ENCODE measurements at regions not wholly inside any gene's neighbourhood (a gene's known extent, or its start where the extent isn't known, plus 50 kb on each side); places are given as distances from the start of the nearest gene placed in this dataset.

DNA sequence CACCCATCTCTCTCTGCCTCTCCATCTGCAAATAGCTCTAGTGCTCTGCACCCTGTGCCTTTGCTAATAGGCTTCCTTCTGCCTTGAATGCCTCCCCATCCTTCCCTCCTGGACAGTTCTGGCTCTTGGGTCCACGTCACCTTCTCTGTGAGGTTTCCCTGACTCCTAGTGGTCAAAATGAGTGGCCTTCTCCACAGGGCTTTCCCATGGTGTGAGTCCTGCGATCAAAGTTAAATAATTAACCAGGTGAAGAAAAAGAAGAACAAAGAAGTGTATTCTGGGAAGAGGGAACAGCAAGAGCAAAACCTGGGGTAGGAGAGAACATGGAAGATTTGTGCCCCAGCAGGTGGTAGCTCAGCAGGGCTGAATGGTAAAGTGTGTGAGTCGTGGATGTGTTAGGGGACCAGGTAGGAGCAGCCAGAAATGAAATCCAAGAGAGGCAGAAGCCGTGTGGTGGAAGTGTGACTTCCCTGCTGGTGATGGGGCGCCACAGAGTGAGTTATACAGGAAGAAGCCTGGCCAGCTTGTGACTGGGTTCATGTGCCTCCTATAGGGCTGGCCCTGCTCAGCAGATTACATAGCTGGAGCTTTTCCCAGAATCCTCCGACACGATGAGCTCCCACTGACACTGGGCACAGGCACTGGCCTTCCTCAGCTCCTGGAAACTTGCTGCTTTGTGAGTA lies 93.8 kb upstream of the LDAH start:
- Histone ChIP-seq H3K36me3 (replicated peaks in 1 of 2; ENCODE audit: insufficient read depth in 1 of 2, low read depth in 2 of 2) (no peaks in the 10 kb centered on the region), H3K27ac (no peak overlapping the region), H3K4me3 (no peak overlapping the region), H3K9me3 (no peaks in the 10 kb centered on the region), H3K4me1 (no peaks in the 10 kb centered on the region), H3K27me3 (no peaks in the 10 kb centered on the region)
- intact Hi-C loops (cut with DNase I): no loop called here
- ATAC-seq: no peak
- peak in 1 of 4 donors; percentile 24 for DNase-seq
- TF ChIP-seq POLR2A (IDR thresholded peaks at IDR 0.05): no peak
- TF ChIP-seq, protein P1, sequence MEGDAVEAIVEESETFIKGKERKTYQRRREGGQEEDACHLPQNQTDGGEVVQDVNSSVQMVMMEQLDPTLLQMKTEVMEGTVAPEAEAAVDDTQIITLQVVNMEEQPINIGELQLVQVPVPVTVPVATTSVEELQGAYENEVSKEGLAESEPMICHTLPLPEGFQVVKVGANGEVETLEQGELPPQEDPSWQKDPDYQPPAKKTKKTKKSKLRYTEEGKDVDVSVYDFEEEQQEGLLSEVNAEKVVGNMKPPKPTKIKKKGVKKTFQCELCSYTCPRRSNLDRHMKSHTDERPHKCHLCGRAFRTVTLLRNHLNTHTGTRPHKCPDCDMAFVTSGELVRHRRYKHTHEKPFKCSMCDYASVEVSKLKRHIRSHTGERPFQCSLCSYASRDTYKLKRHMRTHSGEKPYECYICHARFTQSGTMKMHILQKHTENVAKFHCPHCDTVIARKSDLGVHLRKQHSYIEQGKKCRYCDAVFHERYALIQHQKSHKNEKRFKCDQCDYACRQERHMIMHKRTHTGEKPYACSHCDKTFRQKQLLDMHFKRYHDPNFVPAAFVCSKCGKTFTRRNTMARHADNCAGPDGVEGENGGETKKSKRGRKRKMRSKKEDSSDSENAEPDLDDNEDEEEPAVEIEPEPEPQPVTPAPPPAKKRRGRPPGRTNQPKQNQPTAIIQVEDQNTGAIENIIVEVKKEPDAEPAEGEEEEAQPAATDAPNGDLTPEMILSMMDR (IDR thresholded peaks at IDR 0.05): peak in 5 of 7 experiments; percentile 28 to 47 (median 39)
- WGBS, 2 donors: 29 to 38% methylated on average over 7 of the region's 7 CpGs

DNA sequence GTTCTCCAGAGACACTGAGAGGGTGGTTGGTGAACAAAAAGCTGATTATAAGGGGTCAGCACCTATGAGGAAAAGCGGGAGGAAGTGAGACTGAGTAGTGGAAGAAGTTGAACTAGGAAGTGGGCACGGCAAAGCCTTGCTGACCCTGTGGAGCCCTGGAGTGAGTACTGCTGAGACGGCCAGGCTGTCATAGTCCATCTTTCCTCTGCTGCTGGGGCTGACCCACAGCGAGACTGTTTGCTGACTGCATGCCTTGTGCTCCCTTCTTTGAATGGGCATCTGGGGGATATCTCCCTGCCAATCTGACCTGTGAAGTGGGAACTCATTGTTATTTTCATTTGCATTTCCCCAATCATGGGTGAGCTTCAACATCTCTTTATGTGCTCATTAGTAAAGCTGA lies 92.4 kb upstream of the LDAH start:
- intact Hi-C loops (cut with DNase I): no loop called here

DNA sequence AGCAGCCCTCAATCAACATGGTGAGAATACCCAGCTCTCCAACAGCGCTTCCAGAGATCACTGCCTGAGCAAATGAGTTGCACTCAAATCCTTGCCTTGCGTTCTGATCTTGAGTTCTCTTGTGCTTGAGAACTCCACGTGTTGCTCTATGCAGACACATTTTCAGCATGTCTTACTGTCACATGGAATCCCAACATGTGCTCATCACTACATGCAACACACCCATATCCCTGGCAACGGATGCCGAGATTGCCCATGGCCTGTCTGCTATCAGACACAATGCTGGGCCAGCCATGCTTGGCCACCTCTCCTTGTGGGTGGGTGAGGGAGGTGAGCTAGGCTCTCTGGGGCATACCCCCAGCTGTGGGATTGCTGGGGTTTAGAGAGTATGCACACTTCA lies 91.9 kb upstream of the LDAH start:
- Histone ChIP-seq H3K9me3 (no peaks in the 10 kb centered on the region), H3K4me1 (no peaks in the 10 kb centered on the region), H3K27me3 (no peaks in the 10 kb centered on the region), H3K4me3 (no peak overlapping the region), H3K27ac (no peak overlapping the region), H3K36me3 (replicated peaks in 1 of 2; ENCODE audit: insufficient read depth in 1 of 2, low read depth in 2 of 2) (no peaks in the 10 kb centered on the region)
- DNase-seq: no peak
- 78% methylated on average over 5 of the region's 5 CpGs for WGBS, 2 donors
- ATAC-seq: no peak
- TF ChIP-seq, protein P1 (IDR thresholded peaks at IDR 0.05): no peak
- no peak for TF ChIP-seq POLR2A (IDR thresholded peaks at IDR 0.05)
- intact Hi-C loops (cut with DNase I): no loop called here

More for the DNA sequence above, 92.4 kb upstream of the LDAH start:
- TF ChIP-seq, protein P1 (IDR thresholded peaks at IDR 0.05): no peak
- TF ChIP-seq POLR2A (IDR thresholded peaks at IDR 0.05): no peak
- no peaks in the 10 kb centered on the region for H3K4me1 ChIP-seq
- DNase-seq (no peak), ATAC-seq (no peak)
- no peaks in the 10 kb centered on the region for H3K9me3 ChIP-seq
- no peak overlapping the region for H3K27ac ChIP-seq
- no peaks in the 10 kb centered on the region for H3K27me3 ChIP-seq
- 42 to 46% methylated on average over 4 of the region's 4 CpGs for whole genome bisulfite sequencing, 2 donors
- no peaks in the 10 kb centered on the region for H3K36me3 ChIP-seq (replicated peaks in 1 of 2; ENCODE audit: insufficient read depth in 1 of 2, low read depth in 2 of 2)
- H3K4me3 ChIP-seq: no peak overlapping the region

DNA sequence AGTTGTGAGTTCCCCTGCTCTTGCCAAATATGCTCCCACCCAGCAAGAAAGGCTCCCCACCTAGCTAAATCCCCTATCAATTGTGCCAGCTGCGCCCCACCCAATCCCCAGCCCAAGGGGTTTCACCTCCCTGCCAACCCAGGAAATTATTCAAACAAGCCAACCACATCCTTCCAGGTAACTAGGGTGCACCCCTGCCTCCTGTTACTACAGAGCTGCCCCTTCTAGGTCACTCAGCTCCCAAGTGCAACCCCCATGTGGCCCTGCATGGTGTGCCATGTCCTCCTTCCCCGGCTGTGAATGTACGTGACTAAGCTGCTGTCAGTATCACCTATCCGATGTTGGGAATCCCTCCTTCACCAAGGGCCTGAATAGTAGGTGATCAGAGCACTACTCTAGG lies 91.2 kb upstream of the LDAH start:
- Histone ChIP-seq H3K36me3 (replicated peaks in 1 of 2; ENCODE audit: insufficient read depth in 1 of 2, low read depth in 2 of 2) (no peaks in the 10 kb centered on the region), H3K27ac (no peak overlapping the region), H3K4me1 (no peaks in the 10 kb centered on the region), H3K27me3 (no peaks in the 10 kb centered on the region), H3K9me3 (no peaks in the 10 kb centered on the region), H3K4me3 (no peak overlapping the region)
- DNase-seq: no peak
- WGBS, 2 donors: 70 to 77% methylated on average over 4 of the region's 4 CpGs
- TF ChIP-seq, protein P1 (IDR thresholded peaks at IDR 0.05): no peak
- TF ChIP-seq POLR2A (IDR thresholded peaks at IDR 0.05): no peak
- intact Hi-C loops (cut with DNase I): no loop called here
- no peak for ATAC-seq

DNA sequence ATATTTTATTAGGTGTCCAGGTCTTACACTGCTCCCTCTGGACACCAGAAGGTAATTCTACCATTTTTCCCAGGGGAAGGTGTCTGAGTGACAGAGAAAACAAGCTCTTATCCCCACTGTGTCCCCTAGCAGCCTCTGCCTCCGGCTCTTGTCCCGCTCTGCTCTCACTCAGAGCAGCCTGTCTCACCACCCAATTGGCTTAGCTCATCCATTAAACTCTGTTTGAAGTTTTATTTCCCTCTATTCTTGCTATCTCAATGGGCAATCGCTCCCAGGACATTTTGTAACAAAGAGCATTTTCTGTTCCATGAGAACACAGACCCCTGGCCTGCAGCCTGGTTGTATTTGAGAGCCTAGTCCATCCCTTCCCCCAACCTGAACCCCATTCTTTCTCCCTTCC lies 90.6 kb upstream of the LDAH start:
- 60 to 64% methylated on average over 3 of the region's 3 CpGs for WGBS, 2 donors
- Histone ChIP-seq H3K4me3 (no peak overlapping the region), H3K4me1 (no peaks in the 10 kb centered on the region), H3K36me3 (replicated peaks in 1 of 2; ENCODE audit: insufficient read depth in 1 of 2, low read depth in 2 of 2) (no peaks in the 10 kb centered on the region), H3K27ac (no peak overlapping the region), H3K27me3 (no peaks in the 10 kb centered on the region), H3K9me3 (no peaks in the 10 kb centered on the region)
- intact Hi-C loops (cut with DNase I): no loop called here
- TF ChIP-seq, protein P1 (IDR thresholded peaks at IDR 0.05): no peak
- DNase-seq: no peak
- no peak for ATAC-seq
